Muscle layer of duodenum (tissue), 2 donors: ENCODE measurements at regions not wholly inside any gene's neighbourhood (a gene's known extent, or its start where the extent isn't known, plus 50 kb on each side); places are given as distances from the start of the nearest gene placed in this dataset.

Experiments
- H3K27ac ChIP-seq: one replicate; pipeline ENCODE4 v1.7.0; 2013; ENCODE audit warnings: mild to moderate bottlenecking, low read length
- H3K27me3 ChIP-seq: one replicate; pipeline ENCODE4 v1.7.0; 2013; ENCODE audit warnings: low read depth, mild to moderate bottlenecking, control low read depth, low read length
- H3K36me3 ChIP-seq, 2 donors: one replicate each; pipeline ENCODE4 v1.7.0; 2013; ENCODE audit warnings: low read length in 2 of 2, control low read depth in 1 of 2, mild to moderate bottlenecking in 1 of 2; ENCODE audit not compliant: insufficient read depth in 2 of 2, control insufficient read depth in 1 of 2
- H3K4me1 ChIP-seq, 2 donors: one replicate each; pipeline ENCODE4 v1.7.0; 2013; ENCODE audit warnings: low read length in 2 of 2, mild to moderate bottlenecking in 2 of 2, control low read depth in 1 of 2, moderate library complexity in 1 of 2; ENCODE audit not compliant: insufficient read depth in 2 of 2, control insufficient read depth in 1 of 2
- H3K4me3 ChIP-seq, 2 donors: one replicate each; pipeline ENCODE4 v1.7.0; 2013; ENCODE audit warnings: low read length in 2 of 2, low read depth in 1 of 2, mild to moderate bottlenecking in 1 of 2
- H3K9me3 ChIP-seq, 2 donors: one replicate each; pipeline ENCODE4 v1.7.0; 2013; ENCODE audit warnings: low read length in 2 of 2, control low read depth in 1 of 2, mild to moderate bottlenecking in 1 of 2; ENCODE audit not compliant: control insufficient read depth in 1 of 2
- donor health status: healthy.

DNA sequence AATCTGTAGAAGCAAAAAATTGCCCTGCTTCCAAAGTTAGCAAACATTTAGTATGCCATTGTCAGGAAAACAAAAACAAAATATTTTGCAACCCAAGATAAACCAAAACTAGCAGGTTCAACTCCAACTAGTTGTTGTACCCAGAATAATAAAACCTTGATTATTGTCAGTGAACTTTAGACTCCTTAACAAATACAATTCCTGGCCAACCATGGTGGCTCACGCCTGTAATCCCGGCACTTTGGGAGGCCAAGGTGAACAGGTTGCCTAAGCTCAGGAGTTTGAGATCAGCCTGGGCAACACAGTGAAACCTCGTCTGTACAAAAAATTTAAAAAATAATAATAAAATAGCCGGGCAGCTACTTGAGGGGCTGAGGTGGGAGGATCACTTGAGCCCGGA is 53.6 kb upstream of the EPCAM start:
- Histone ChIP-seq H3K4me3 (no peak overlapping the region), H3K36me3 (no peaks in the 10 kb centered on the region), H3K4me1 (peaks cover 7% of the 10 kb centered on the region in 2 donors), H3K9me3 (no peaks in the 10 kb centered on the region), H3K27ac (no peak overlapping the region), H3K27me3 (no peaks in the 10 kb centered on the region)

DNA sequence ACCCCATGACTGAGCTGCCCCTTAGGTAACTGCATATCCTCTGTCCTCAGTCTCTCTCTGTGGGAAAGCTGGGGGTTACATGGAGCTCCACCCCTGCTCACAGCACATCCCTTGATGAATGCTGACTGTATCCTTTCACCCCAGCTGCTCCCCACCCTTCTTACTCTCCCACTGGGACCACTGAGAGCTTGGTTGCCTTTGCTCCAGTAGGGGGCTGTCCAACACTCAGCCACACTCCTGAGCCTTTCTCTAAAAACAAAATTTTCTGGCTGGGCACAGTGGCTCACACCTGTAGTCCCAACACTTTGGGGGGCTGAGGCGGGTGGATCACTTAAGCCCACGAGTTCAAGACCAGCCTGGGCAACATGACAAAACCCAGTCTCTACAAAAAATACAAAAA is 55.4 kb upstream of the EPCAM start:
- no peaks in the 10 kb centered on the region for H3K27me3 ChIP-seq
- H3K4me3 ChIP-seq = no peak overlapping the region
- H3K36me3 ChIP-seq = no peaks in the 10 kb centered on the region
- H3K9me3 ChIP-seq = no peaks in the 10 kb centered on the region
- H3K27ac ChIP-seq = no peak overlapping the region
- H3K4me1 ChIP-seq = peaks cover 12 to 16% of the 10 kb centered on the region in 2 donors

DNA sequence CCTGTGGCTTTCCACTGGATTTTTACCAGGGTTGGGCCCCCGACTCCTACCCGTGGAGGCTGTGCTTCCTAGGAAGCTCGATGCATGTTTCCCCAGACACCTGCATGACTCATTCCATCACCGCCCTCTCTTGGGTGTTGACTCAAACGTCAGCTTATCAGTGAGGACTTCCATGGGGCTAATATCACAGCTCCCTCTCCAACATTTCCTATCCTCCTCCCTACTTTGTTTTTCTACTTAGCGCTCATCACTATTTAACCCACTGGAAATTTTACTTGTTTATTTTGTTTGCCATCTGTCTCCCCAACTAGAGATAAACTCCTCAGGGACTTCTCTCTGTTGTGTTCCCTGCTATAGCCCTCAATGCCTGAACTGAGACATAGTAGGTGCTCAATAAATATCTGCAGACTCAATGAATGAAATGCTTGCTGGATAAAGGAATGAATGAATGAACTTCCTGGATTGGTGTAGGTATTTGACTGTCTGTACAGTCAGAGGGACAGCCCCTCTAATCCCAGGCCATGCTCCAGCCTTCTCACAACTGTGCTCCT is 55.9 kb upstream of the EPCAM start:
- Histone ChIP-seq H3K27me3 (no peaks in the 10 kb centered on the region), H3K4me1 (peaks cover 12 to 16% of the 10 kb centered on the region in 2 donors), H3K4me3 (no peak overlapping the region), H3K9me3 (no peaks in the 10 kb centered on the region), H3K27ac (peak overlapping the region; percentile 19), H3K36me3 (no peaks in the 10 kb centered on the region)

DNA sequence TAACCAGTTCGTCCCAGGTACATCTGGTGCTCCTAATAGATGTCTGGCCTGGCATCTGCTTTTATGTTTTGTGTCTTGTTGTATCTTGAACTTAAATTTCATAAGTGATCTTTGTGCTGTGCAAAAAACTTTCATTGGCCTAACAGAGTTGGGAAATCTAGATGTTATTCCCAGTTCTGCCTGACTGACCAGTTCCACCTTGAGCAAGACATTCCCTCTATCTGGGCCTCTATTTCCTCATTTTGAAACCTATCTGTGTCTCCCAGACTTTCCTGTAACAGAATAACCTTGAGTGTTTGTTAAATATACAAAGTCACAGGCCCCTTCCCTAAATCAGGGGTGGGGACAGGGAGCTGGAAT is 56.6 kb upstream of the EPCAM start:
- peak overlapping the region; percentile 19 for H3K27ac ChIP-seq
- H3K27me3 ChIP-seq = no peaks in the 10 kb centered on the region
- no peaks in the 10 kb centered on the region for H3K9me3 ChIP-seq
- H3K4me1 ChIP-seq = peaks cover 12 to 19% of the 10 kb centered on the region in 2 donors
- H3K36me3 ChIP-seq = no peaks in the 10 kb centered on the region
- no peak overlapping the region for H3K4me3 ChIP-seq

DNA sequence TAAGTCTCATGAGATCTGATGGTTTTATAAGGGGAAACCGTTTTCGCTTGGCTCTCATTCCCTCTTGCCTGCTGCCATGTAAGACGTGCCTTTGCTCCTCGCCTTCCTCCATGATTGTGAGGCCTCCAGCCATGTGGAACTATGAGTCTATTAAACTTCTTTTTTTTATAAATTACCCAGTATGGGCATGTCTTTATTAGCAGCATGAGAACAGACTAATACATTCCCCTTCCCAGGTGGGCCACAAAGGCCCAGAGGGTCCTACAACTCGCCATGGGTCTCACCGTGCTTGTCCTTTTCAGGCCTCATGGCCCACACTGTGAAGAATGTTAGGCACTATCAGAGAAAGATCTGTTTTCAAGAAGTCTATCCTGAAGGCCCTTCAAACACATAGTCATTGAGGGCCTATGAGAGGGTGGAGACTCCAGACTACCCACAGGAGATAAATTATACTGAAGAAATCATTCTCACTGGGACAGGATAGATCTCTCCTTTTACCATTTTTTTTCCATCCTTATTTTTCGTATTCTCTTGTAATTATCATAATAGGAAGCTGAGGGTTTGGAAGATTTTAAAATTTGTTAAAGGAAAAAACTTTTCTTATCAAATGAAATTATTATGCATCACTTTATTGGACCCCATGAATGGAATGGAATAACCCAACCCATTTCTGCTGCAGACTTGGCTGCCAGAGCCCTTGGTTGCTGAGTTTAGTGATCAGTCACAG is 57.2 kb upstream of the EPCAM start:
- Histone ChIP-seq H3K4me1 (peaks cover 12 to 24% of the 10 kb centered on the region in 2 donors), H3K27ac (no peak overlapping the region)

DNA sequence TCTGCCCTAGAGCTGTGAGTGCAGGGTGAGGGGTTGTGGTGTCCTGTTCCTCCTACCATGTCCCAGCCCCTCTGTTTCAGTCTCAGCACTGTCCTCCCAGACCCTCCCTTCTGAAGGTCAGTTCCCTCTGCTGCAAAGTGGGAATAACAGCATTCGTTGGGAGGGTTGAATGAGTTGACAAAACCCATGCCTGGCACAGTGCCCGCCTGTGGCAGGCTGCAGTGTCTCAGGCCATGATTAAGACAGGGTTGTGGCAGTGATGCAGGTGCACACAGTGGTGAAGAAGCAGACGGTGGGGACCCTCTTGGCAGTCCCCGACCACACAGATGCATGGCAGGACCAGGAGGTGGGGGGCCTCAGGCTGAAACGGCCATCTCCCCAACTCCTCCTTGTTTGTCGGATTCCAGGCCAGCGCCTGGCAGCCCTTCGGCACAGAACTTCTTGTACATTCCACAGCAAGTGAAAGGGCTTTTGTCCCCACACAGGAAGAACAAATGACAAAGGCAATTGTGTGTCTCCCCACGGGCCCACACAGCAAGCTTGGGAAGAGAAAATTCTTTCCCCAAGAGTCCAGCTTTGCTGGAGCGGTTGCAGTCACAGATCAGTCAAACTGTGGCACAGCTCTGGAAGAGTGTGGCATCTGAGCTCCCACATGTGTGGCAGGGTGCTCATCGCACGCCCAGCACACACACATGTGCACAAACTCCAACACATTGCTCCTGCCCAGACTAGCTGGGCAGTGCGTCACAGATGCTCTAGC is 58.1 kb upstream of the EPCAM start:
- Histone ChIP-seq H3K4me1 (peaks cover 12 to 28% of the 10 kb centered on the region in 2 donors), H3K27ac (peak overlapping the region; percentile 81), H3K27me3 (no peaks in the 10 kb centered on the region), H3K36me3 (no peaks in the 10 kb centered on the region), H3K9me3 (no peaks in the 10 kb centered on the region), H3K4me3 (peak overlapping the region in 1 of 2 donors; percentile 6)

More for the DNA sequence above, 57.2 kb upstream of the EPCAM start:
- H3K9me3 ChIP-seq = no peaks in the 10 kb centered on the region
- no peak overlapping the region for H3K4me3 ChIP-seq
- H3K36me3 ChIP-seq = no peaks in the 10 kb centered on the region
- no peaks in the 10 kb centered on the region for H3K27me3 ChIP-seq

DNA sequence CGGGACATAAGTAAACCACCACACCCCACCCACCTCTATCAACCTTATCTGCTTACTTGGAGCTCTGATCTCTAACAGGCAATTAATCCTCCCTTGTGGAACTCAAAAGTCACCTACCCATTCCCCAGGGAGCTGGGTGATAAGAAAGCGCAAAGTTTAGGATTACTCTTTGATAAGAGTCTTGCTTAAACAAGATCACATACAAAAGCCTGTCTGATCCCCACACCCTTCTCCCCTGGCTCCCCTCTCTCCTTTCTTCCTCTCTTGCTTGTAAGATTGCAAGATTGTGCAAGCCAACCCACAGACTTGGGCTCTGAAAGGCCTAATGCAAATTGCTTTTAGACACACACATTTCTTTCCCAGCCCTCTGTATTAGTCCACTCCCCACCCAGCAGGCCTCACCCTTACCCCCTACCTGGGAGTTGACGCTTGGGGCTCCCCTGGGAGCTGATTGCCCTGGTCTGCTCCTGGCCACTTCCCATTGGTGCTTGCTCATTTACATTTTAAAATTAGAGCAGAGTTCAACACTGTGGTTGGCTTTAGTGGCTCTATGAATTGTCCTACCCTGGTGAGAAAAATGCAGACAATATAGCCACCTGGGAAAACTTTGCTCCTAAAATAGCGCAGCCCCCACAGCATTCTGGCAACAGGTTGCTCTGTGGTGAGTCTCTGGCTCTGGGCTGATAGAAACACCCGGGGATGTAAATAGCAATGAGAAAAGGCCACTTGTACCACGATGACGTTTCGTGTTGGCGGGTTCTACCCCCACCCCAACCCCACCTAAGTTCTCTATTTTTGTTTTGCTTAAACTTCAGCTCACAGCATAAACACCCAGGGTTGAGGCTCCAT is 58.9 kb upstream of the EPCAM start:
- Histone ChIP-seq H3K27me3 (no peaks in the 10 kb centered on the region), H3K27ac (peak overlapping the region; percentile 81), H3K4me1 (peaks cover 12 to 28% of the 10 kb centered on the region in 2 donors), H3K36me3 (no peaks in the 10 kb centered on the region), H3K4me3 (peak overlapping the region in 1 of 2 donors; percentile 6), H3K9me3 (no peaks in the 10 kb centered on the region)

DNA sequence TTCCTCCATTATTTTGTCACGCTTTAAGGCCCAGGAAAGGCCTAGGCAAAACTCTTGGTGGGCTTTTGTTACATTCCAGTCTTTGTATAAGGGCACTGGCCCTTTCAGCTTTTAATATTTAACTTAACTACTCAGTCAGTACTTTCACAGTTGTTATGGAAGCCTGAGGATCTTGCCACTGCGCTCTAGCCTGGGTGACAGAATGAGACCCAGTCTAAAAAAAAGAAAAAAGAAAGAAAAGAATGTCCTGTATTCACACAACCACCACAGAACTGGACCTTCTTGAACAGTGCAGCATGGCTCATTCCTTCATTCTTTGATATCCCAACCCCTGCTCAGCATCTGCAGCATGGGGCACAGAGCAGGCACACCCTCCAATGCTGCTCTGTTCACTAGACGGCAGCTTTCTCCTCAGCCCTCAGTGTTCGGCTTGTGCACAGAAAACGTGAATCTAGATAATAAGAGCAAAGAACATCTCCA is 59.6 kb upstream of the EPCAM start:
- Histone ChIP-seq H3K4me3 (no peak overlapping the region), H3K4me1 (peaks cover 12 to 28% of the 10 kb centered on the region in 2 donors), H3K9me3 (no peaks in the 10 kb centered on the region), H3K27me3 (no peaks in the 10 kb centered on the region), H3K36me3 (no peaks in the 10 kb centered on the region), H3K27ac (peak overlapping the region; percentile 81)

DNA sequence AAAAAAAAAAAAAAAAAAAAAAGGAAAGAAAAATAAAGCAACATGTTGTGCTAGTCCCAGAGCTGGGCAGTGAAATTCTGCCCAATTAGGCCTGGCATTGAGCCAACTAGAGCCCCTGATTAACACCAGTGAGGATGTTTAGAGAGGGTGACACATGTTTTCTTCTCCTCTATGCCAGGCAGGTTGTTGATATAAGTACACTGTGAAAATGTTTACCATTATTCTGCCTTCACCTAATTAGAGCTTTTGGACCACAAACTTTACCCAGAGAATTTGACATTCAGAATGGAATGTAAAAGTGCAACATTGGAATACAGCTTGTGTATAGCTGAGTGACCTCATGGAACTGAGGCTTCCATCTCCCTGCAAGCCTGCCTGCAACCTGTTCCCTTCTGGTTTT is 62.0 kb upstream of the EPCAM start:
- Histone ChIP-seq H3K4me1 (peaks cover 12 to 28% of the 10 kb centered on the region in 2 donors), H3K27ac (no peak overlapping the region), H3K36me3 (no peaks in the 10 kb centered on the region), H3K9me3 (no peaks in the 10 kb centered on the region), H3K4me3 (no peak overlapping the region), H3K27me3 (no peaks in the 10 kb centered on the region)

DNA sequence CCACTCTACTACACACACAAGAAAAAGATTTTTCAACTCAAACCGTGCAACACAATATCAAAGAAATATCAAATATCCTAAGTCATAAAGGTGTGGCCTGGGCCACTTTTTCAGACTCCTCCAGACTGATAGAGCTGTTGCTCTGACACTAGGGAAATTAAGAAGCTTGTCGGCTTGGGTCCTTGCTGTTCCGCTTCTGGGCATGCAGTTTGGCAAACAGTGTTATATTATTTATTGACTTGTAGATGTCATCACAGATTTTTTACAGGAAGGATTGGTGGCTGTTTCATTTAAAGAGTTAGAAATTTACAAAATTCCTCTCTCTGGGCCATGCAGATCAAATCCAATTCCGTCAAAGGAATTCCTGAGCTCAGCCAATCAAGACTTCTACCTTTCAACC is 64.5 kb upstream of the EPCAM start:
- no peaks in the 10 kb centered on the region for H3K27me3 ChIP-seq
- H3K4me3 ChIP-seq = no peak overlapping the region
- no peaks in the 10 kb centered on the region for H3K36me3 ChIP-seq
- no peaks in the 10 kb centered on the region for H3K9me3 ChIP-seq
- no peak overlapping the region for H3K27ac ChIP-seq
- peaks cover under 1 to 13% of the 10 kb centered on the region in 2 donors for H3K4me1 ChIP-seq
